ENCODE measurements at regions not wholly inside any gene's neighbourhood (a gene's known extent, or its start where the extent isn't known, plus 50 kb on each side); places are given as distances from the start of the nearest gene placed in this dataset.
"Not testable (repeated sequence)": the region's sequence is repeated elsewhere in the genome, so short reads cannot be mapped to it uniquely, and the experiment has no call there.

- DNase-seq (ENCODE audit: low read depth in 2 of 2) = no peak
Observed at GRCh38 chr5:98193921-98194760, 579.3 kb upstream of the RGMB start.

GRCh38 chr5:98200726-98201541, 572.5 kb upstream of the RGMB start:
- peak in 1 of 2 donors; percentile 9 for DNase-seq (ENCODE audit: low read depth in 2 of 2)

- no peak for DNase-seq (ENCODE audit: low read depth in 2 of 2)
Observed at GRCh38 chr5:98204798-98205197, 568.7 kb upstream of the RGMB start.

- peak in 1 of 2 donors; percentile 7 for DNase-seq (ENCODE audit: low read depth in 2 of 2)
Observed at GRCh38 chr5:98205691-98206461, 567.6 kb upstream of the RGMB start.

- DNase-seq (ENCODE audit: low read depth in 2 of 2) = no peak
Observed at GRCh38 chr5:98206566-98206965, 566.9 kb upstream of the RGMB start.

GRCh38 chr5:98209418-98209817, 564.0 kb upstream of the RGMB start:
- DNase-seq (ENCODE audit: low read depth in 2 of 2) = no peak

GRCh38 chr5:98214240-98215051, 559.0 kb upstream of the RGMB start:
- no peak for DNase-seq (ENCODE audit: low read depth in 2 of 2)

- DNase-seq (ENCODE audit: low read depth in 2 of 2) = no peak
Observed at GRCh38 chr5:98217138-98217537, 556.3 kb upstream of the RGMB start.

GRCh38 chr5:98218838-98219237, 554.6 kb upstream of the RGMB start:
- no peak for DNase-seq (ENCODE audit: low read depth in 2 of 2)

- no peak for DNase-seq (ENCODE audit: low read depth in 2 of 2)
Observed at GRCh38 chr5:98227489-98227888, 546.0 kb upstream of the RGMB start.

- no peak for DNase-seq (ENCODE audit: low read depth in 2 of 2)
Observed at GRCh38 chr5:98231089-98231488, 542.4 kb upstream of the RGMB start.

- not testable (repeated sequence) for DNase-seq (ENCODE audit: low read depth in 2 of 2)
Observed at GRCh38 chr5:98237794-98238193, 535.7 kb upstream of the RGMB start.

GRCh38 chr5:98243972-98244371, 529.5 kb upstream of the RGMB start:
- DNase-seq (ENCODE audit: low read depth in 2 of 2) = no peak

- DNase-seq (ENCODE audit: low read depth in 2 of 2) = no peak
Observed at GRCh38 chr5:98248949-98249348, 524.5 kb upstream of the RGMB start.

GRCh38 chr5:98258939-98259338, 514.5 kb upstream of the RGMB start:
- no peak for DNase-seq (ENCODE audit: low read depth in 2 of 2)

GRCh38 chr5:98259595-98259994, 513.9 kb upstream of the RGMB start:
- DNase-seq (ENCODE audit: low read depth in 2 of 2) = no peak

GRCh38 chr5:98263084-98263483, 510.4 kb upstream of the RGMB start:
- DNase-seq (ENCODE audit: low read depth in 2 of 2) = no peak

GRCh38 chr5:98268162-98268860, 505.2 kb upstream of the RGMB start:
- DNase-seq (ENCODE audit: low read depth in 2 of 2) = no peak

GRCh38 chr5:98275980-98276379, 497.5 kb upstream of the RGMB start:
- DNase-seq (ENCODE audit: low read depth in 2 of 2) = no peak

- no peak for DNase-seq (ENCODE audit: low read depth in 2 of 2)
Observed at GRCh38 chr5:98282521-98282920, 490.9 kb upstream of the RGMB start.
